ENCODE measurements at regions not wholly inside any gene's neighbourhood (a gene's known extent, or its start where the extent isn't known, plus 50 kb on each side); places are given as distances from the start of the nearest gene placed in this dataset.

GRCh38 chr5:29099585-29099984, 2061.2 kb upstream of the CDH9 start:
- TF ChIP-seq CTCF (IDR thresholded peaks at IDR 0.05; ENCODE audit: insufficient read depth, low read length) (no peak), REST (IDR thresholded peaks at IDR 0.05; ENCODE audit: insufficient replicate concordance, low read depth) (no peak), GABPA (IDR thresholded peaks at IDR 0.05; ENCODE audit: low read depth) (no peak), POLR2AphosphoS5 (IDR thresholded peaks at IDR 0.05; ENCODE audit: low read depth) (no peak), SPI1 (IDR thresholded peaks at IDR 0.05; ENCODE audit: borderline replicate concordance, low read depth) (no peak)

Data from HL-60 (cell line).